ENCODE measurements at regions not wholly inside any gene's neighbourhood (a gene's known extent, or its start where the extent isn't known, plus 50 kb on each side); places are given as distances from the start of the nearest gene placed in this dataset.

DNA sequence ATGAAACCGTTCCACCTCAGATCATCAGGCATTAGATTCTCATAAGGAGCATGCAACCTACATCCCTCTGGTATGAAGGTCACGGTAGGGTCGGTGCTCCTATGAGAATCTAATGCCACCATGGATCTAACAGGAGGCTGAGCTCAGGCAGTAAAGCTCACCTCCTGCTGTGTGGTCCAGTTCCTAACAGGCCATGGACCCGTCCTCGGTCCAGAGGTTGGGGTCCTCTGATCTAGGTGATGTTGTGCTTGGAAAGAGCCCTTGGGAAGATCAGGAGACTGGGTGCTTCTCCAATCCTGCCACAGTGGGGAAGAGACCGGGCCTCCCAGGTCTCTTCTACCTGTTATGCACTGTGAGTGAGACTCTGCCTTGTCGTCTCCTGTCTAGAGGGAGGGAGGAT lies 104.6 kb downstream of the ACKR3 start:
- TF ChIP-seq, protein P1, sequence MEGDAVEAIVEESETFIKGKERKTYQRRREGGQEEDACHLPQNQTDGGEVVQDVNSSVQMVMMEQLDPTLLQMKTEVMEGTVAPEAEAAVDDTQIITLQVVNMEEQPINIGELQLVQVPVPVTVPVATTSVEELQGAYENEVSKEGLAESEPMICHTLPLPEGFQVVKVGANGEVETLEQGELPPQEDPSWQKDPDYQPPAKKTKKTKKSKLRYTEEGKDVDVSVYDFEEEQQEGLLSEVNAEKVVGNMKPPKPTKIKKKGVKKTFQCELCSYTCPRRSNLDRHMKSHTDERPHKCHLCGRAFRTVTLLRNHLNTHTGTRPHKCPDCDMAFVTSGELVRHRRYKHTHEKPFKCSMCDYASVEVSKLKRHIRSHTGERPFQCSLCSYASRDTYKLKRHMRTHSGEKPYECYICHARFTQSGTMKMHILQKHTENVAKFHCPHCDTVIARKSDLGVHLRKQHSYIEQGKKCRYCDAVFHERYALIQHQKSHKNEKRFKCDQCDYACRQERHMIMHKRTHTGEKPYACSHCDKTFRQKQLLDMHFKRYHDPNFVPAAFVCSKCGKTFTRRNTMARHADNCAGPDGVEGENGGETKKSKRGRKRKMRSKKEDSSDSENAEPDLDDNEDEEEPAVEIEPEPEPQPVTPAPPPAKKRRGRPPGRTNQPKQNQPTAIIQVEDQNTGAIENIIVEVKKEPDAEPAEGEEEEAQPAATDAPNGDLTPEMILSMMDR (IDR thresholded peaks at IDR 0.05; ENCODE audit: borderline replicate concordance, control extremely low read depth, extremely low read depth, insufficient read depth, missing control alignments): no peak
- no peak for DNase-seq (ENCODE audit: low spot score)
- in situ Hi-C loops (cut with MboI; ENCODE audit: low sequenced_read_pairs, unreplicated experiment): no loop called here

GRCh38 chr2:236674646-236675045 lies 105.0 kb downstream of the ACKR3 start:
- TF ChIP-seq, protein P1 (IDR thresholded peaks at IDR 0.05; ENCODE audit: borderline replicate concordance, control extremely low read depth, extremely low read depth, insufficient read depth, missing control alignments): no peak
- in situ Hi-C loops (cut with MboI; ENCODE audit: low sequenced_read_pairs, unreplicated experiment): no loop called here
- no peak for DNase-seq (ENCODE audit: low spot score)

DNA sequence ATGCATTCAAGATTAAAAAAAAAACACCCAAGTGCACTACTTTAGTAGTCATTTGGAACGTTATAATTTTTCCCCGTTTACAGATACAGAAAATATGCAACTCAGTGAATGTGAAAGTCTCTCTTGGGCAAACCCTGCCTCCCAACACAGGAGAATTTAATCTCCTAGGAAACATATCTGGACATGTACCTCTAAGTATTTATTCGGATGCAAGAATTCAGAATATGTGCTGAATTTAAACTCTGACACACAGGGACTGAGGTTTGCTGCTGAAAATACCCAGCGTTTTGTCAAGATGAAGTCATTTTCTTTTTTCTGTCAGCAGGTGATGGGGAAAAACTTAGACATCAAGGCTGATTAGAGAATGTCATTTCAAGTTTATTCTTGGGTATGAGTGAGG lies 105.4 kb downstream of the ACKR3 start:
- TF ChIP-seq, protein P1 (IDR thresholded peaks at IDR 0.05; ENCODE audit: borderline replicate concordance, control extremely low read depth, extremely low read depth, insufficient read depth, missing control alignments): no peak
- in situ Hi-C loops (cut with MboI; ENCODE audit: low sequenced_read_pairs, unreplicated experiment): no loop called here
- no peak for DNase-seq (ENCODE audit: low spot score)

GRCh38 chr2:236675526-236675925 lies 105.9 kb downstream of the ACKR3 start:
- TF ChIP-seq, protein P1 (IDR thresholded peaks at IDR 0.05; ENCODE audit: borderline replicate concordance, control extremely low read depth, extremely low read depth, insufficient read depth, missing control alignments): no peak
- in situ Hi-C loops (cut with MboI; ENCODE audit: low sequenced_read_pairs, unreplicated experiment): no loop called here
- DNase-seq (ENCODE audit: low spot score): no peak

DNA sequence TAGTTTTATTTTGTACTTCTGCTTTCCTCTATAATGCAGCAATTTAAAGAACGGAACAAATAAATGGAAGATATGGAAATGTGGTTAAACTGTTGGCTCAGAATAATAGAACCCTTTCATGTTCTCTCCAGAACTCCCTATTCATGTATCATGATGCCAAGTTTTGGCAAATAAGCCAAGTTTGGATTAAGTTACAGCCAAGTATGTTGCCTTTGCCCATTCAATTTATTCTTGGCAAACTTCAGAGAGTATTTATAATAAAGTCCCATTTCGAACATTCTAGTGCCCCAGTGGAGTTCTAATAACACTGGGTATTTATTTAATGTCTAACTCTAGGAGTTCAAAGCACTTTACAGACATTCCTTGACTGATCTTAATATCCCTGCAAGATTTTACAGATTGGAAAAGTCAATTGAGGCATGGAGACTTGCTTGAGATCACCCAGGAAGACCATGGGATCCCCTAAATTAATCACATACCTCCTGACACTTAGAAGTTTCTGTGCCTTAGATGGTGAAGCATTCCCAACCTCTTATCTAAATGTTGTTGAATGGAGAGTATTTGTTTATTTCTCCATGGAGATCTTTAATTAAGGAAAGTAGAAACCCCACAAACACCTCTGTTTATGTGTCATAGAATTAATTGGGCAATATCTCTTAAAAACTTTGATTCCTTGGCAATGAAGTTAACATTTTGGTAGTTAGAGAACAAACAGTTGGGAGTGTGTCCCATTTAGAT lies 106.7 kb downstream of the ACKR3 start:
- in situ Hi-C loops (cut with MboI; ENCODE audit: low sequenced_read_pairs, unreplicated experiment): no loop called here
- DNase-seq (ENCODE audit: low spot score): no peak
- TF ChIP-seq, protein P1 (IDR thresholded peaks at IDR 0.05; ENCODE audit: borderline replicate concordance, control extremely low read depth, extremely low read depth, insufficient read depth, missing control alignments): no peak

DNA sequence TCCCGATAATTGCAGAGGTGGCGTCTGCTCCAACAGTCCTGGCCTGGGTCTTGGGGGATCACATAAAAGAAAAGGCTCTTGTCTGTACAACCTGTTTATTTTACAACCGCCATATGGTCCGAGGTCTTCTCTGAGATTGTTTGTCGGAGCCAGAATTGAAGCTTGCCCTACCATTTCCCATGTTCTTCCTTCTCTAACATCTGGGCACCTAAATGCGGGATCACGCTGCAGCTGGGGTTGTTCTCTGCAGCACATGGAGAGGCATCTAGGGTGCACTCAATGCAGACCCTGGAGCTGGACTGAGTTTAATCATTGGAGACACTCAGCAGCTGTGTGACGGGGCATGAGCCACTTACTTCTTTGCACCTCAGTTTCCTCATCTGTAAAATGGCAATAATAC lies 107.7 kb downstream of the ACKR3 start:
- in situ Hi-C loops (cut with MboI; ENCODE audit: low sequenced_read_pairs, unreplicated experiment): no loop called here
- TF ChIP-seq, protein P1 (IDR thresholded peaks at IDR 0.05; ENCODE audit: borderline replicate concordance, control extremely low read depth, extremely low read depth, insufficient read depth, missing control alignments): no peak
- DNase-seq (ENCODE audit: low spot score): no peak

Data from GM13976 (cell line).